Activated CD8-positive, alpha-beta memory T cell treated with anti-CD3 and anti-CD28 coated beads, Interleukin-2, amount 50 U/mL, for 24 hours (primary cell): ENCODE measurements at regions not wholly inside any gene's neighbourhood (a gene's known extent, or its start where the extent isn't known, plus 50 kb on each side); places are given as distances from the start of the nearest gene placed in this dataset.

Experiments used
- DNase-seq: peaks from one replicate; pipeline ENCODE4 v3.0.0-alpha.2; 2020; ENCODE audit errors: extremely low read depth

DNA sequence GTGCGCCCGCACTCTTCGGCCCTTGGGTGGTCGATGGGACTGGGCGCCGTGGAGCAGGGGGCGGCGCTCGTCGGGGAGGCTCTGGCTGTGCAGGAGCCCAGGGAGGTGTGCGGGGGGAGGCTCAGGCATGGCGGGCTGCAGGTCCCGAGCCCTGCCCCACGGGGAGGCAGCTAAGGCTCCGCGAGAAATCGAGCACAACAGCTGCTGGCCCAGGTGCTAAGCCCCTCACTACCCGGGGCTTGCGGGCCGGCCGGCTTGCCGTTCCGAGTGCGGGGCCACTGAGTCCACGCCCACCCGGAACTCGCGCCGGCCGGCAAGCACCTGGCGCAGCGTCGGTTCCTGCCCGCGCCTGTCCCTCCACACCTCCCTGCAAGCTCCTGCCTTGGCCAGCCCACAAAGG, 462.3 kb upstream of the JARID2 start:
- DNase-seq, result no peak

DNA sequence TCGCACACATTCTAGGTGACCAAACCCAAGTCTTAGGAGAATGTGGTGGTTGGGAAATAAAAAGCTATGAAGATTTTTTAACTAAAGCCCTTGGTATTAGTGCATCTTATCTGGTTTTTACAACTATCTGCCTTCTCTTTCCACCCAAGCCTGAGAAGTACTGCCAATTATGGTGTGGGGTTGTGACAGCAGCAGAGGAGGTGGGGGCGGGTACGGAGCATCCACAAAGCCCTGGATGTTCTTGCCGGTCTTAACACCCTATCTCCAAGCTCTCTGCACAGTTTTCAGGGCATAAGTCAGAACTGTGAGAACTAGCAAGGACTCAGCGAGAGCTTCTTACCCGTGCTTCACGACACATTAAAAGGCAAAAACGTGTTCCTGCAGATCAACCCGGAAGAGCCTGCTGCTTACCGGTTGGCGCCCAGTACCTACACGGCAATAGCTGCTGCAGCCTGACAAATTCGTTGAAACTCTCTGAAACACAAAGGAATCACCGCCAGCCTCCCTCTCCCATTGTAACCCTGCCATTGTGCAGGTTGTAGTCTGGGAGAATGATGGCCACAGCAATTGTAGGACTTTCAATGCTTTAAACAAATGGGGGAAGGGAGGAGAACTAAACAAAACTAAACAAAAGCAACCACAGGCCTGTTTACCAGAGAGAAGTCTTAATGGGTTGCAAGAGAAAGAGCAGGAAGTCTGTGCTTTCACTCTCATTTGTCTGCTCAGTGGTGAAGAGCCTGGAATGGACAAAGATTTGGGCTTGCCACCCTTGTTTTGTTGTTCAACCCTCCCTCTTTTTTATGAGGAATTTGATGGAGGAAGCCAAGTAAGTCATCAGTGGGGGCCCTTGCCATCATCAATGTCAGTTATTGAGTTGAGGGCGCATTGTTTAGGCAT, 461.0 kb upstream of the JARID2 start:
- DNase-seq, result no peak

DNA sequence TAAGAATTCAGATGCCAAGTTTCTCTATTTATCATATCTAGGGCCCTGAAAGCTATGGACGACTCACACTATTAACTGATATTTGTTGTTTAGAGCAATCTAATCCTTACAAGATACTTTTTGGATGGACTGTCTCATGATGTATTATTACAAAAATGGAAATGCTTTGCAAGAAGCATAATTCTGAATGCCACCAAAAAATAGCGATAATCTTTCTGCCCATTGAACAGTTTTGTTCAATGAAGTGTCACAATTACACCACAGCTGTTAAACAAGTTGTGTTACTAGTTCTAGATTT, 460.4 kb upstream of the JARID2 start:
- no peak for DNase-seq

DNA sequence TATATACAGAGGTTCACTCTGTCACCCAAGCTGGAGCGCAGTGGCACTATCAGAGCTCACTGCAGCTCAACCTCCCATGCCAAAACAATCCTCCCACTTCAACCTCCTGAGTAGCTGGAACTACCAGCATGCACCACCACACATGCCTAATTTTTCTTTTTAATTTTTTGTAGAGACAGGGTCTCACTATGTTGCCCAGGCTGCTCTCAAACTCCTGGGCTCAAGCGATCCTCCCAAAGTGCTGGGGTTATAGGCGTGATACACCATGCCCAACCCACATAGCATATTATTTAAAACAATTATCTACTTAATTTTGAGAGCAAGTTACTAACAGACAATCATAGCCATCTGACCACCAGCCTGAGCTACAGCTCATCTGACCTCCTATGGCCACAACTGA, 459.9 kb upstream of the JARID2 start:
- no peak for DNase-seq

DNA sequence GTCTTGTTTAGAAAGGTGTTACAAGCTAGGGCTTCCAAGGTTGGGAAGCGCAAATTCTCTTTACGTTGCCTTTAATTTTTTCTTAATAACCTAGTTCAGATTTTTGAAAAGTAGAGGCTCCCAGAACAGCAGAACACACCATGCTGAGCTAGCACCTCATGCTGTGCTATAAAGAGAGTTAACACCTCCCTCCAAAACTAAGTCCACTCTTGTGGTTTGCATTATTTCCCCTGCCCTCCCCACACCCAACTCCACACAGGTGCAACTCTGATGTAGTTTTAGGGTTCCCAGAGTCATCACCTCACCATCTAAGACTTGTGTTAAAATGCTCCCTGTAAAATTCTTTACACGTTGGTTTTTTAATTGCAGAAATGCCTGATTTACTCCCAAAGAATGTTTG, 459.4 kb upstream of the JARID2 start:
- DNase-seq, result no peak

DNA sequence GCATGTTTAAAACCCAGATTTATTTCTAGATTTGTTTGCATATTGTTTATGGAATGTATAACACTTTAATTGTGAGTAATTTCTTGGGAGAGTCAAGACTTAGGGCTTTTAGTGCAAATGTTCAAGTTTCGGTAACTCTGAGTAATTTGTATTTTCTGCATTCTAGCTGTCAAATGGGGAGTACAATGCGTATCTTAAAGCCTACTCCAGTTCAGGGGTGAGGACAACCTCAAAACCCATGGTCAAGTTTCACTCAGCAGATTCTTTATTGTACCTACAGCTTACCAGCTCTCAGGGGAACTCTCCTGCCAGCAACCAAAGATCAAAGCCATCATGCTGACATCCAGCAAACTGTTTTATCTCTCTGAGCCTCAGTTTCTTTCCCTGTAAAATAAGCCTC, 458.6 kb upstream of the JARID2 start:
- no peak for DNase-seq

DNA sequence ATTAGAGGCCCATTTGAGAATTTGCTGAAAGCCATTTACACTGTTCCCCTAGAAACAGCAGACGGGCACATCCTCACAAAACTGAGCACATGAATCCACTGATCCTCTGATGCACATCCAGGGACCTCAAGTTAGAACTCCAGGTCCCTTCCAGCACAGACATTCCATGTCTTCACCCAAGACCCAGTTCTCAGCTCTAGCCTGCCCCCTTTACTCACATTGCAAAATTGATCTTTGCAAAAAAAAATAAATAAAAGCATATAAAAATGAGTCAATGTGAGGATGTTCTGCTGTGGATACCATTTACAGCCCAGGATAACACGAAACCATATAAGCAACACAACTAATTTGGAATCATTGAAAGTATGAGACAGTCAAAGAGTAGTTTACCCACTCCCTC, 458.2 kb upstream of the JARID2 start:
- no peak for DNase-seq

DNA sequence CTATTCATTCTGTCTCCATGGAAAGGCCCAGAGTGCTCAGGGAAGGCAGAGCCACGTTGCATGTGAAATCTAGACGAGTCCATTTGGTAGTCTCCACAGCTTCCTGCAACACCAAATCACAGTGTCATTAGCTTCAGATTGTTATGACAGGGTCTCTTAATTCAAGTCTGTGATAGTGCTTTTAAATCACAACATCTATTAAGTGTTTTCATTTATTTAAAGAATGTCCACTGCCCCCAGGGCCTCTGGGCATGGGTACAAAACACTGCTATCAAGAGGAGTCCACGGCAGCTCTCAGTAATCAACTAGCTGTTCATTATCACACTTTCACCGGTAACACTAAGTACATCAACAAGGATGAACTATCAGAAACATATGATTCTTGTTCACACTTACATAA, 455.9 kb upstream of the JARID2 start:
- no peak for DNase-seq

DNA sequence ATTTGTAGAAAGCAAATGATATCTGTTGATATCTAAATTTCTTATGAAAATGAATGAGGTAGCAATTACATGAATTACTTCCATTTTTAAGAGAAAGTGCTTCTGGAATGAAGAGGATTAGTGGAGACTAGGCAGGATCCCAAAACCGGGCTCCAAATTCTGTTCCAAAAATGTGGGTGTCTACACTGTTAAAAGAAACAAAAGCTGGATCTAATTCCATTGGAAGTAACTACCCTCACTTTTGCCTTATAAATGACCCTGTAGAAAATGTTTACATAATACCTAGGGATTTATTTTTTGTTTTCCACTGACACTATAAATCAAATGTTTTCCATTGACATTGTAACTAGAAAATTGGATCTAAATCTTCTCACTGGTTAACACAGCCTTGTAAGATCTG, 454.9 kb upstream of the JARID2 start:
- no peak for DNase-seq

DNA sequence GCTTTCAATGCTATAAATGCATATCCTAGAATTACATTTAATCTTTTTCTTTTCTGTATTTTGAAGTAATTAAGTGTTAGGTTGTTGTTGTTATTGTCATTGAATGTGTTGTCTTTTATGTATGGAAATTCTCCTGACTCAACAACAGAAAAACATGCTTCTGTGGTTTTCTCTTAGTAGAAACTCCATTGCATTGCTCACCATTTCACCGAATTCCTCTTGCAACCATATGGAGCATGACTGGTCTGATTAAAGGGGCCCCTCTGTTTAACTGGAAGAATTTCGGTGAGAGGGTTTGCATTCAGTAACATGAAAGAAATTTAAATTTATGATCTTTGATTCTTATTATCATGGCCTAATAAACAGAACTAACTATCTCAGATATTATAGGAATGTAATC, 454.3 kb upstream of the JARID2 start:
- DNase-seq, result no peak

DNA sequence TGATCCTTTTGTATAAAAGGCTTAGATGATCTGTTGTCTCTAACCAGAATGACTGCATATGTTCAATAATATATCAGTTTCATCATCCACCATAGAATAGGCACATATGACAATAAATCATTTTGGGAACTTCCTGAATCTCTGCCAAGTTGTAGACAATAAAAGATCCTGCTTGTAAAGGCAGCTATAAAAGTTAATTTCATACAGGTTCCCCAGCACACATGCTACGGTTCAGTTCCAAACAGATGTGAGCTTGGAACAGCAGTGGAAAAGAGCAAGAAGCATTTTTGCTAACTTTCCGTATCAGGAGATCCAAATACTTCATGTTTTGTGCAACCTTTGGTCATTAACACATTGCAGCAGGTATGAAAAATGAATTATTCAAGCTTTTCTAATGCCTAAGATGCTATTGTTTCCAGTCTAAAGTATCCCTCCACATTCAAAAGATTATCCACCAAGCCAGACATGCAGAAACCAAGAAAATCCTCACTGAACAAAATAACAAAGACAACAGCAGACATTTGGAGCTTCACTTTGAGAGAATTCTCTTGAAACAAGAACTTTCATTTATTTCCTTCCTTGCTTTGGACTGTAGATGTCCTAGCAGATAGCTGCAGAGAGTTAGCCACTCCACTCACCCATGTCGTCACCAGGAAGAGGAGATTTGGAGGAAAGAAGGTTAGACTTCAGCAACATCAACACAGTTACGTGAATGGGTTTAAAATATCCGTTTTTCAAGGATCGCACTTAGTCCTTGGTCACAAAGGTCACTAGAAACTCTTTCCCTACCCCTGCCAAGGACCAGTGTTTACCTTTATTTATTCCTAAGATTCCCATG, 453.5 kb upstream of the JARID2 start:
- DNase-seq, result no peak

DNA sequence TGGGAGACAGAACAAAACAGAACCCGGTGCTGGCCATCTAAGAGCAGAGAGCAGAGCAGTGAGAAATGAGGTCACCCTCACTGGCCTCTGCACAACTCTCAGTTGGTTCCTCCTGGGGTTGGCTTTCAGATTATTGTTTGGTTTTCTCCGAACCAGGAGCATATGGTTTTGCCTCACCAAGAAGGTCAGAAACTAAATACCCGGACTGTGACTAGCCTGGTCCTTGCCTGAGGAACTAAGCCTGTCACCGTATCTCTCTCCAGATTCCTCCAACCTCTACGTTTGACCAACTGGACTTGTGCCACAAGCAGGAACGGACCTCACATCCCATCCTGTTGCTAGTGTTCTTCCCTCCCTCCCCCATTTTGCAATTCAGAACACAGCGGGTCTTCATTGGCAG, 450.4 kb upstream of the JARID2 start:
- no peak for DNase-seq

DNA sequence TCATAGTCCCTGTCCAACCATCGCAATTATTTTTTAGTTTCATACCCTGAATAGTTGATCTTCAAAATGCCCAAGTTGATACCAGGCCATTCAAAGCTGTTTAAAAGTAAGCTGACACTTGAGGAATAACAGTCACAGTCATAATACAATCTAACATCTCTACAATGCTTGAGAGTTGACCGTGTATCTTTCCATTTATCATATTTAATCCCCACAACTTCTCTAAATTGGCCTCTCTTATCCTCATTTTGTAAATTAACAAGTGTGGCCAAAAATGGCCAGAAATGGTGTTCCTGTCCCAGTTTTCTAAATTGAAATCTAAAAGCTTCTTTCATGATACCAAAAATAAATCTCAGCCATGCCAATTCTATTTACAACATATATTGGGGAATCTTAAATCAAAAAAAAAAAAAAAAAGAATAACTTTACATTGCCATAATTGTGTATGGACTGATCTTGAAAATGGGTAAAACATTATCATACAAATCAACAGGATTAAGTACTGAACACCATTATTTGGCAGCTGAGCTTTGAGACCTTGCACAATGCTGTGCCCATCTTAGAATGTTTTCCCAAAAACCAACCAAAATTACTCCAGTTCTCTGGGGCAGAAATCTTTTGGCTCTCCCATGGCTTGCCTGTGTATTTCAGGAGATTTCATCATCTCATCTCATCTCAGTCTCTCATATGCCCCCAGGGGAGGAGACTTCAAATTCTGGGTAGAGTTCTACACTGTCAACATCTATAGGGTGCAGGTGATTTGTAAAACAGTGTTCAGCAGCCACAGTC, 448.7 kb upstream of the JARID2 start:
- DNase-seq, result no peak

DNA sequence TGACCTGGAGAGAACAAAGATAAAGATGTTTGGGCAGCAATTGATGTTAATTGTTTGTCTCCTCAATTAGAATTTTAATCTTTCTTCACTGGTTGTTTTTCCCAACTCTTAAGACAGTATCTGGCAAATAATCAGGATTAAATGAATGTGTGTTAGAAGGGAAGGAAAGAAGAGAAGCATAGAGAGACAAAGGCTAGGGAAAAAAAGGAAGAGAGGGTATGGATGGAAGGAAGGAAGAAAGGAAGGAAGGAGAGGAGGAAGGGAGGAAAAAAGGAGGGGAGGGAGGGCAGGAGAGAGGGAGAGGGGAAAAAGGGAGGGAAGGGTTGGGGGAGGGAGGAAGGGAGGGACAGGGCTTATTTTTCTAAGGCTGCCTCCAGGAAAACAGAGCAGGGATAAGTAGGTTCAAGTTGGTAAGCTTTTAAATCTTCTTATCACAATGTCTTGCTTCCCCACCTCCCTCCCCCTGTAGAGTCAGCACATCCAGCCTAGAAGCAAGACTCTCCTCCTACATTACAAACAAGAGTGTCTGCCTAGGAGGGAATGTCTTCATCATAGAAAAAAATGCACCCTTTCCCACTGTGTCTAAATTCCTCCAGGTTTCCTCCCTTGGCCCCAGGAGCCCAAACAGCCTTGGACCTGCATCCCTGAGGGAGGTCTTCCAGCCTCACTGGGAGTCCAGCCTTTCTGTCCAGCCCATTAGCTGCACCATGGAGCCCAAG, 447.8 kb upstream of the JARID2 start:
- no peak for DNase-seq

DNA sequence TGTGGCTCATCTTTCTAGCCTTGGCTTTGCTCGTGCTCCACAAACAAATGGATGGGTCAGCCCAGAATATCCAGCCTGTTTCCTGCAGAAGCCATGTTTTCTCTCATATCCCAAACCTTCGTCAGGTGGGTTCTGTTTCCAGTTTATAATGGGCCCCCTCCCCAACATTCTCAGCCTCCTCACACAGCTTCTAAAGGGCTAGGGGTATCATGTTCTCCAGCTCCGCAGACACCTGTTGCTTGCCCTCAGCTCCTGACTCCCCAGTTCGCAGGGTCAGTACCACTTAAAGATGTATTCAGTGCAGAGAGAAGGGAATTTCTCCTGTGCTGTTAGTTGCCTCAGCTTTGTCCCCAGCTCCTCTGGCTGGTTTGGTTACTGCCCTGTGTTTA, 447.3 kb upstream of the JARID2 start:
- DNase-seq, result no peak

DNA sequence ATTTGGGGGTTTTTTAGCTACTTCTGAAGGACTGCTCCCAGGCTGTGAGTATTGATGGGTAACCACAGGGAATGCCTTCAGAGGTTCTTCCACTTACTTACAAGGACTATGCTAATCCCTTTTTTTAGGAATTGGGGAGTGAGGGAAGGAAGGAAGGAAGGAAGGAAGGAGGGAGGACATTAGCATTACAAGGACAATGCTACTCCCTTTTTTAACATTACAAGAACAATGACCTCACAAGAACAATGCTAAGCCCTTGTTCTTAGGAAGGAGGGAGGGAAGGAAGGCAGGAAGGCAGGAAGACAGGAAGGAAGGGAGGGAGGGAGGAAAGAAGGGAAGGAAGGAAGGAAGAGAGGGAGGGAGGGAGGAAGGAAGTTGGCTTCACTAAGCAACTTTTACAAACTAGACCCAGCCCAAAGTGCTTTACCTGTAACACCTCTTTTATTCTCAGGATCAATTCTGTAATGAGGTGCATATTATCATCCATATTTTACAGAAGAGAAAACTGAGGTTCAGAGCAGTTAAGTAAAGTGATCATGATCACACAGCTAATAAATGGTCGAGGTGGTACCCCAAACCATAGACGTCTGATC, 446.8 kb upstream of the JARID2 start:
- DNase-seq, result no peak

DNA sequence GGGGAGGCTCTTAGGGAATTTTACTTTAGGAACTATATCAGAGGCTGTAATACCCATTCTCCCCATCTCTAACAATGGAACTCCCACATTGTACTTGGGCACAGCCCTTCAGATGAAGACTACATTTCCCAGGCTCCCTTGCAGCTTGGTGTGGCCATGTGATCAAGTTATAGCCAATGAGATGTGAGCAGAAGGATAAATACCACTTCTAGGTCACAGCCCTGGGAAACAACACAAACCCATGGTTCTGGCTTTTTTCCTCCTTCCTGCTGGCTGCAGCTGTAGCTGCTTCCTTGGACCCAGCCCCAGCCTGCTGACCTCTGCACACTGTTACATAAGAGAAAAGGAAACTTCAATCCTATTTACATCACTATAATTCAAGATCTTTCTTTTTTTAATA, 445.9 kb upstream of the JARID2 start:
- DNase-seq, result no peak

DNA sequence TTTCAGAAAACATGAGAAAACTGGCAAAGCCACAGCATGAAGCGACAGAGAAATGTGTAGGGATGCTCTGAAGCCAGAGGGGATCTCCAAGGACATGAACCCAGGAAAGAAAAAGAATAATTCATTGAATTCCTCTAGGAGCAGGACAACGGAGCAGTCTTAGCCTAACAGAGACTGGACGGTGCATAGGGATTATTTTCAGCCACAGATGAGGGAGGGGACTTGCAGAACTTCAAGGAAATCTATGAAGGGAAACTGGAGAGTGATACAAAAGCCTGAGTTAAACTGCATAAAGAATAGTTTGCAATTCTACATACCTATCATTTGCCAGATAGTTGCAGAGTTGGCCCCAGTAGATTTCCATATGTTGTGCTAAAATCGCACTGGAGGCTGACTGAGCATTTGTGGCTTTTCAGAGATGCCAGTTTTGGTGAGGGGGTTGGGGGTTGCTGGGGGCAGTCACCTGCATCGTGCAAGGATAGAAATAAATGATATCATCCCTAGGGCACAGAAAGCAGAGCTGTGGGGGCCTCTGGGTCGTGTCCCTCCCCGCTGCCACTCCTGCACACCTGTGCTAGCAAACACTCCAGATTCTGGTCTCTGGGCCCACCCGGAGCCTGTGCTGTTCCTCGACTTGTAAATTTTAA, 443.2 kb upstream of the JARID2 start:
- no peak for DNase-seq

DNA sequence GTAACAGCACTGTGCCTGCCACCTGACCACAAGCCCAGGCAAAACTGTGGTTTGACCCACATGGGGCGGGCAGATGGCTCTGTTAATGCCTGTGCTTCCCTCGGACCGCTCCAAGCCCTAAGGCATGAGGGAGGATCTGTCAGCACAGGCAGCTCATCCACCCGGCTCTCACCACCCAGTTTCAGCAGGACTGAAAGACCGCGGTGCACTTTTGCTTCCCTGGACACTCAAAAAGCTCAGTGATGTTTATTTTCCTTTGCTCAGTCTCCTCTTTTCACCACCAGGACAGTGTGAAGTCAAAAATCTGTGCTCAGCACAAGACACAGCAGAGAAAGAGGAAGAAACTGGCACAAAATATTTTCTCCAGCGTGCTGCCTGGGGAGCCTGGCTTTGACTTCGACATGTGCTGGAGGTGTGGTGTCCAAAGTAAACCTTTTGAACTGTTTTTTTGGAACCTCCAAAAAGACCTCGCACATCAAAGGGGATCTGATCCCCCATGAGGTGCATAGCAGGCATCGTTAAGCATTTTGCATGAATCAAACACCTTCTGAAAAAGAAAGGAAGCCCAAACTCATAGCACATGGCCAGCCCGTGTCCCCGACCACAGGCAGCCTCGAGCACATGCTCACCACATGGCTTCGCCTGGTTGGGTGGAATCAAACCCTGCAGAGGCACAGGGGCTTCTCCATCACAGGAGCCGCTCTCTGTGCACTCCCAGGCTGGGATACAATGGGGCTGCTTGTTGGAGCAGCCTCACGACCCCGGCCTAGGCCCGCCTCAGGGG, 441.7 kb upstream of the JARID2 start:
- DNase-seq, result no peak

DNA sequence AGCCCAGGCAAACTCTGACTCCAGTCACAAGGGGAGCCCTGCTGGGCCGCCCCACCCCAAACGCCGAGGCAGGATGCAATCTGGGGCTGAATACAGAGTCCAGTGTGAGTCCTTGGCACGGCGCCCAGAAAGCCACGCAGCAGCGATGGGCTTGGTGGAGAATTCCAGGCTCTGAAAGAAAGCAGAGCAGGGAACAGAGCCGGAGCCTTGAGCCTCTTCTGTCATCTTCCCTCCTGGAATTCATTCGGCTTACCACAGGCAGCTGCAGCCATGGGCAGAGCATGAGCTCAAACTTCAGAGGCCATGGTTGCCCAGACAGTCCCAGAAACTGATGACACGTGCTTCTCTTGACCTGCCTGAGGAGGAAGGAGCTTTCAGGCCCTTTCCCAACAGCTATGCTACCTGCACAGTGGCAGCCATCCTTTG, 441.1 kb upstream of the JARID2 start:
- DNase-seq, result no peak
